HCT116 (cell line): ENCODE measurements at regions not wholly inside any gene's neighbourhood (a gene's known extent, or its start where the extent isn't known, plus 50 kb on each side); places are given as distances from the start of the nearest gene placed in this dataset.

Experiments used
- EZH2 ChIP-seq: fragments of 200-600 bp; sonication (generic); IDR thresholded peaks from 2 replicates; pipeline ENCODE4 v1.6.1; 2017; ENCODE audit warnings: antibody characterized with exemption, mixed run types
- POLR2A ChIP-seq: IDR thresholded peaks from 2 replicates; pipeline ENCODE4 v1.7.0; 2011; ENCODE audit warnings: borderline replicate concordance; ENCODE audit not compliant: insufficient read depth, insufficient read length; ENCODE audit errors: extremely low read depth
- POLR2AphosphoS5 ChIP-seq: IDR thresholded peaks from 2 replicates; pipeline ENCODE4 v1.6.1; 2011; ENCODE audit warnings: mild to moderate bottlenecking, low read depth, low read length, moderate library complexity

DNA sequence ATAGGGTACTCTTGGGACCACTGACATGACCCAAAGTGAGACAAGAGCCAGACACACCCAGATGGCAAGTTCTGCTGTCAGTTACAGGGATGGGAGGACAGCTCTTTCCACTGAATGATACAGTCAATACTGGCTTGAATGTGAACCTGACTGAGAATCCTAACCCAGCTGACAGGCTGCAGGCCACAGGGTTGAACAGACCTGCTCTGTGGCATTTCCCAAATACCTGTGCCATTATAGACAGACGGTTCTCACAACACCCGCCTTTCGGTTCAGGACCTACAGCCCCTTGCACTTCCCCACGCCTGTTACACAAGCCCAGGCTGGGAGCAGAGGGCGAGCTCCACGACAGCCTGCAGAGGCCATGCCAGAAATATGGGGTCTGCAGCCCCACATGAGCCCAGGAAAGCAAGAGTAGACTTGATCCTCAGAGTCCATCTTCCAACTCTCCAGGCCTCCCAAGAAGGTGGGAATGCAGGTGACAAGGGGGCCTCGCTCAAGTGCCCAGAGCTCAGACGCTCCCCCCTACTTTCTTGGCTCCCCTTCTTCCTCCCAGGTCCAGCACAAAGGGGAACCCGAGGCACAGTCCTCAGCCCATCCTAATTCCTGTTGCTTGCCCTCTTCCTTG, 314.3 kb downstream of the SOX9 start:
- TF ChIP-seq POLR2A, result no peak
- no peak for TF ChIP-seq EZH2
- TF ChIP-seq POLR2AphosphoS5, result no peak
